WI38 (cell line): ENCODE measurements at regions not wholly inside any gene's neighbourhood (a gene's known extent, or its start where the extent isn't known, plus 50 kb on each side); places are given as distances from the start of the nearest gene placed in this dataset.
A peak's percentile ranks its signal among the peaks of the same experiment; 100 is the strongest.
"Not testable (repeated sequence)": the region's sequence is repeated elsewhere in the genome, so short reads cannot be mapped to it uniquely, and the experiment has no call there.

Experiments used
- H3K4me3 ChIP-seq: 2 replicates; pipeline ENCODE4 v1.5.1; 2011; ENCODE audit warnings: low read depth, mild to moderate bottlenecking, control low read depth, low read length
- TF ChIP-seq, protein P1 (sequence below): IDR thresholded peaks from 2 replicates; pipeline ENCODE4 v1.5.1; 2012; ENCODE audit warnings: low read depth, mild to moderate bottlenecking, control low read depth, low read length

GRCh38 chr4:187128222-187128621, 404.6 kb upstream of the FAT1 start:
- TF ChIP-seq, protein P1, sequence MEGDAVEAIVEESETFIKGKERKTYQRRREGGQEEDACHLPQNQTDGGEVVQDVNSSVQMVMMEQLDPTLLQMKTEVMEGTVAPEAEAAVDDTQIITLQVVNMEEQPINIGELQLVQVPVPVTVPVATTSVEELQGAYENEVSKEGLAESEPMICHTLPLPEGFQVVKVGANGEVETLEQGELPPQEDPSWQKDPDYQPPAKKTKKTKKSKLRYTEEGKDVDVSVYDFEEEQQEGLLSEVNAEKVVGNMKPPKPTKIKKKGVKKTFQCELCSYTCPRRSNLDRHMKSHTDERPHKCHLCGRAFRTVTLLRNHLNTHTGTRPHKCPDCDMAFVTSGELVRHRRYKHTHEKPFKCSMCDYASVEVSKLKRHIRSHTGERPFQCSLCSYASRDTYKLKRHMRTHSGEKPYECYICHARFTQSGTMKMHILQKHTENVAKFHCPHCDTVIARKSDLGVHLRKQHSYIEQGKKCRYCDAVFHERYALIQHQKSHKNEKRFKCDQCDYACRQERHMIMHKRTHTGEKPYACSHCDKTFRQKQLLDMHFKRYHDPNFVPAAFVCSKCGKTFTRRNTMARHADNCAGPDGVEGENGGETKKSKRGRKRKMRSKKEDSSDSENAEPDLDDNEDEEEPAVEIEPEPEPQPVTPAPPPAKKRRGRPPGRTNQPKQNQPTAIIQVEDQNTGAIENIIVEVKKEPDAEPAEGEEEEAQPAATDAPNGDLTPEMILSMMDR, result no peak
- peak overlapping the region; percentile 15; the same call in 1 of the 2 replicates for H3K4me3 ChIP-seq

DNA sequence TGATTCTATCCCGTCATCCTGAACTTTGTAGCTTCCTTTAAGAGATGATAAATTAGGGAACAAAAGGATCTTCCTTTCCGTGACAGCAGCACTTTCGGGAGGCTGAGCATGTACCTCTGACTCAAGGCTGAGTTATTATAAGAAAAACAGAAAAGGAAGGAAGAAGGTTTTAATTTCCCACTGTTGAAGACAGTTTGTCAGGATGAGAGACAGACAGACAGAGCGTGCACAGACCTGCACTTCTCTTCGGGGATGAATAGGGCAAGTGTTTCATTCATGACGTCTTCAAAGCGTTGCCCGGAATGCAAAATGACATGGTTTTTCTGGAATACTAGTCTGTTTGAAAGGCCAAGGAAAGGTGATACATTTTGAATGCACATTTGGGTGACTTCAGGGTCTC, 405.3 kb upstream of the FAT1 start:
- TF ChIP-seq, protein P1, result no peak
- peak overlapping the region; percentile 15 for H3K4me3 ChIP-seq

DNA sequence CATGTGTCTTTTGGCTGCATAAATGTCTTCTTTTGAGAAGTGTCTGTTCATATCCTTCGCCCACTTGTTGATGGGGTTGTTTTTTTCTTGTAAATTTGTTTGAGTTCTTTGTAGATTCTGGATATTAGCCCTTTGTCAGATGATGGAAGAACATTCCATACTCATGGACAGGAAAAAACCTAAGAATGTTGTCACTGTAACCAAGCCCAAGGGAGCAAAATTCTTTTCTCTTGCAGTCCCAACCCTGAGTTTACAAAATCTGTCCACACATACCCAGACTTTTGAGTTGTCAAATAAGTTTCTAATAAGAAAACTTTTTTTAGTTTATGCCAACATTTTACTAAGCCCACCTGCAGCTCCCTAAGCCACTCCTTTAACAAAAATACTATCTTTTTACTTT, 408.2 kb upstream of the FAT1 start:
- not testable (repeated sequence) for H3K4me3 ChIP-seq

DNA sequence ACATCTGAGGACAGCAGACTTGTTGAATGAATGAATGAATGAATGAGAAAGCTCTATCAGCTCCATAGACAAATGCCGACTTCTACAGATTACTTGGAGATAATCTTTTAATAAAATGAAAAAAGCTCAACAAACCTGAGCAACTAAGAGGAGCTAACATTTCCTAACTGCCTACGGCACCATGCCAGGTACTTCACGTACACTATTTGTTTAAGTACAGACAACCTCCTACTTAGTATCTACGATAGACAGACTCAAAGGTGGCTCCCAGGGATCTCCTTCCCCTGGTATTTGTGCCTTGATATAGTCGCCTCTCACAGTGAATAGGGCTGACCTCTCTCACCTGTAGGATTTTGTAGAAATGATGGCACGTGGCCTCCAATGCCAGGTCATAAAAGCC, 412.2 kb upstream of the FAT1 start:
- H3K4me3 ChIP-seq, result no peak overlapping the region
- TF ChIP-seq, protein P1, result no peak

- no peak overlapping the region for H3K4me3 ChIP-seq
- TF ChIP-seq, protein P1, result no peak
These were observed 415.5 kb upstream of the FAT1 start for GRCh38 chr4:187139141-187139540.

- TF ChIP-seq, protein P1, result no peak
These were observed 417.4 kb upstream of the FAT1 start for GRCh38 chr4:187141101-187141500.

DNA sequence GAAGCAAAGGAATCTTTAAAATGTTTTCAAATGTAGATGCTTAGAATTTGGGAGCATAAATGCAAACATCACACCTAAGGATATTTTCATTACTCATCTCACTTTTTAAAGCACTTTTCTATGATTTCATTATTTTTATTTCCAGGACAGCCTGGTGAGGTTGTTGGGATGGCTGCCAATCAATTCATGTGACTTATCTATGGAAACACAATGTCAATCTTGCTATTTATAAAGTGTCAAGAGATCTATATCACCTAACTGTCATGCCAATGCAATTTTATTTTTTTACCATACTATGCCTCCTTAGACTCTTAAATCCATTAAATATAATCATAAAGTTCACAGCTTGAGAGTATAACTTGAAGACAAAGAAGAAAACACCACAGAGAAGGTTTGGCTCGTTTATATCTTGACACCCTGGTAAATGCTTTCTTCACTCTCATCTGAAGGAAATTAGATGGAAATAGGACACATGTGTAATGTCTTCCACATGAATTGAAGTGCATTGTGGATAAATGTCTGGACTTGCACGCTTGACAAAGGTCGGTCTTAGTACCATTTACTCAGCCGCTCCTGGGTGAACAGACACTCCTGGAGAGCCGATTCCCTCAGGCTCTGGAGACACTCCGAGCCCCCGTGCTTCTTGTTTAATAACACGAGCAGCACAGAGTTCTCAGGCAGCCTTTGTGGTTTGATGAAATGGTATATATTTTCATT, 425.7 kb upstream of the FAT1 start:
- TF ChIP-seq, protein P1, result no peak
- H3K4me3 ChIP-seq, result no peak overlapping the region

More at GRCh38 chr4:187141101-187141500, 417.4 kb upstream of the FAT1 start:
- H3K4me3 ChIP-seq, result no peak overlapping the region

DNA sequence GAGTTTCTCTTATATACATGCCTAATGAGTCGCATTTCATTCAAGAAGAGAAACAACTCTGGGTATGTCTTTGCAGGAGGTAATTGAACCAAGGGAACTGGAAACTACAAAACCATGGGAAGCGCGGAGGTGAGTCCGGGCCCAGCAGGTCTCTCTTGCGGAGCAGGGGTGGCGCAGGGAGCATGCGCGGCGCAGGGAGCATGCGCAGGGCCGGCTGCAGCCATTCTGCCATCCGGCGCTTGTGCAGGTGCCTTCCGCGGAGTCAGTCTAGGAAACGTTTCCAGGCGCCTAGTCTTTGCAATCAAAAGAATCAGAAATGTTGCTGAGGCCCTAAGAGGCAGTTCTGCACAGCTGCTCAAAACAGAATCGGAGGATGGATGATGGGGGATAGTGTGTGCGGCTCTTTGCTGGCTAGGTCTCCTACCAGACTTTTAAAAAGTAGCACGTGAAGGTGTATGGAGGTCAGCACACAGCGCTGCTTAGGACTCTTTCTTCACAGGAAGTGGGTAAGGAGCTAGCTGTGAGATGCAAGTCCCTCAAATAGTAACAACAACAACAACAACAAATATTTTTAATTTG, 433.8 kb upstream of the FAT1 start:
- no peak overlapping the region for H3K4me3 ChIP-seq
- TF ChIP-seq, protein P1, result no peak
